Mammary epithelial cell (primary cell): ENCODE measurements at regions not wholly inside any gene's neighbourhood (a gene's known extent, or its start where the extent isn't known, plus 50 kb on each side); places are given as distances from the start of the nearest gene placed in this dataset.

ENCODE experiments used
- CTCF ChIP-seq, 2 donors: IDR thresholded peaks in 1 of 2; conservative IDR thresholded peaks in 1 of 2; 2 replicates each; pipeline ENCODE4 v1.5.1; 2011 to 2012; ENCODE audit warnings: inconsistent platforms in 2 of 2, low read length in 2 of 2, mild to moderate bottlenecking in 2 of 2, control low read depth in 1 of 2, low read depth in 1 of 2; ENCODE audit not compliant: insufficient read depth in 1 of 2; ENCODE audit errors: extremely low read depth in 1 of 2
- EZH2 ChIP-seq: IDR thresholded peaks from 2 replicates; pipeline ENCODE4 v1.6.1; 2012; ENCODE audit warnings: low read length, inconsistent platforms, borderline replicate concordance

GRCh38 chr2:239750929-239751678, 274.0 kb downstream of the NDUFA10 start:
- TF ChIP-seq CTCF (conservative IDR thresholded peaks at IDR 0.05 in 1 of 2, IDR thresholded peaks at IDR 0.05 in 1 of 2; ENCODE audit: extremely low read depth in 1 of 2, insufficient read depth in 1 of 2, low read depth in 1 of 2, low read length in 2 of 2) (no peak), EZH2 (no peak)
